K562 (cell line): ENCODE measurements at regions not wholly inside any gene's neighbourhood (a gene's known extent, or its start where the extent isn't known, plus 50 kb on each side); places are given as distances from the start of the nearest gene placed in this dataset.

Source experiments
- ATAC-seq: fragments of 200-7000 bp; cut with Tn5 transposase; 3 replicates; pipeline ENCODE4 v1.9.1; 2020; ENCODE audit warnings: moderate library complexity
- BruUV-seq: library from RNA; stranded (reverse); fragments of 400-500 nt; replicated peaks from 2 replicates; lab custom pipeline; 2021; lab: Mats Ljungman, UMichigan
- CTCF ChIA-PET: fragments of 300-600 bp; formaldehyde crosslinking; extraction: SDS; loops from one replicate; lab custom pipeline; 2021; ENCODE audit warnings: low intra/inter-chr PET ratio; lab: Yijun Ruan, JAX
- POLR2A ChIA-PET: fragments of 300-600, 350-650 bp; sonication (Branson Sonifier 250); formaldehyde crosslinking; extraction: SDS; loops from one replicate; lab custom pipeline; 2021; ENCODE audit warnings: antibody characterized with exemption, inconsistent platforms; lab: Yijun Ruan, JAX
- DNase-seq, 4 experiments: peaks; one replicate each; pipeline versions ENCODE4 v3.0.0 to v3.0.0-alpha.2; 2011 to 2018; ENCODE audit warnings: low spot score in 3 of 4, mixed read lengths in 3 of 4; ENCODE audit errors: extremely low read depth in 1 of 4
- FAIRE-seq: peaks from 2 replicates; lab custom pipeline; 2011; peaks lifted over from hg19 to GRCh38; lab: Jason Lieb, UNC
- H2AFZ ChIP-seq: 2 replicates; pipeline ENCODE4 v1.6.0; 2011; ENCODE audit warnings: low read depth, low read length, control low read depth, inconsistent platforms
- H3K27ac ChIP-seq: fragments of 200-600 bp; 3 replicates; pipeline ENCODE4 v1.8.0; 2011; ENCODE audit warnings: low read depth, mild to moderate bottlenecking, control low read depth, inconsistent platforms, low read length, moderate library complexity, mixed read lengths; ENCODE audit errors: extremely low read depth
- H3K27me3 ChIP-seq, 2 experiments: fragments of 300-600 bp in 1 of 2; 2 replicates in 1 of 2; 3 replicates in 1 of 2; pipeline versions ENCODE4 v1.6.0 to v1.8.0; 2011; ENCODE audit warnings: inconsistent platforms in 2 of 2, low read length in 2 of 2, mild to moderate bottlenecking in 1 of 2, mixed read lengths in 1 of 2, moderate library complexity in 1 of 2; ENCODE audit not compliant: control insufficient read depth in 2 of 2, insufficient read depth in 2 of 2
- H3K36me3 ChIP-seq: fragments of 300-600 bp; 3 replicates; pipeline ENCODE4 v1.8.0; 2011; ENCODE audit warnings: mild to moderate bottlenecking, low read length, inconsistent platforms; ENCODE audit not compliant: control insufficient read depth, insufficient read depth
- H3K4me1 ChIP-seq, 2 experiments: fragments of 200-600 bp in 1 of 2; replicated peaks in 1 of 2; 2 replicates in 1 of 2; 3 replicates in 1 of 2; pipeline versions ENCODE4 v1.5.1 to v1.8.0; 2011; ENCODE audit warnings: inconsistent platforms in 2 of 2, low read length in 2 of 2, mild to moderate bottlenecking in 1 of 2, mixed read lengths in 1 of 2, moderate library complexity in 1 of 2; ENCODE audit not compliant: control insufficient read depth in 2 of 2, insufficient read depth in 2 of 2
- H3K4me2 ChIP-seq: 2 replicates; pipeline ENCODE4 v1.6.1; 2011; ENCODE audit warnings: low read length, control low read depth, inconsistent platforms, mixed read lengths; ENCODE audit not compliant: insufficient read depth
- H3K4me3 ChIP-seq: fragments of 200-600 bp; sonication (generic), shearing (Covaris generic); 2 replicates; pipeline ENCODE4 v1.5.1; 2016; ENCODE audit warnings: control low read depth, inconsistent platforms
- H3K79me2 ChIP-seq: fragments of 200-600 bp; 3 replicates; pipeline ENCODE4 v1.8.0; 2011; ENCODE audit warnings: low read length, inconsistent platforms; ENCODE audit not compliant: control insufficient read depth, insufficient read depth
- H3K9ac ChIP-seq, 2 experiments: 2 replicates each; pipeline versions ENCODE4 v1.6.0 to v1.6.1; 2011; ENCODE audit warnings: low read depth in 2 of 2, low read length in 2 of 2, control low read depth in 1 of 2, inconsistent platforms in 1 of 2, mild to moderate bottlenecking in 1 of 2, mixed read lengths in 1 of 2; ENCODE audit not compliant: insufficient read depth in 1 of 2
- H3K9me1 ChIP-seq: one replicate; pipeline ENCODE4 v1.6.0; 2011; ENCODE audit warnings: inconsistent platforms, mild to moderate bottlenecking, low read length, moderate library complexity; ENCODE audit not compliant: control insufficient read depth, insufficient read depth
- H3K9me3 ChIP-seq: replicated peaks from 2 replicates; pipeline ENCODE4 v1.5.1; 2011; ENCODE audit warnings: low read depth, low read length, inconsistent platforms; ENCODE audit not compliant: control insufficient read depth, insufficient read depth
- H4K20me1 ChIP-seq: replicated peaks from 2 replicates; pipeline ENCODE4 v1.6.1; 2011; ENCODE audit warnings: low read length, inconsistent platforms, mixed read lengths; ENCODE audit not compliant: control insufficient read depth, insufficient read depth
- ATF4 ChIP-seq: fragments of 450-650 bp; formaldehyde crosslinking; IDR thresholded peaks from 2 replicates; pipeline ENCODE4 v1.4.0; 2022; ENCODE audit warnings: mild to moderate bottlenecking, moderate library complexity
- CEBPG ChIP-seq, 3 experiments: fragments of 200-800 bp in 1 of 3; sonication (Bioruptor generic) in 1 of 3; sonication (generic) in 1 of 3; formaldehyde crosslinking in 1 of 3; IDR thresholded peaks in 2 of 3; conservative IDR thresholded peaks in 1 of 3; 2 replicates each; pipeline versions ENCODE4 v1.6.1 to v1.8.0; 2016 to 2022; ENCODE audit warnings: missing compliant biosample characterization in 2 of 3, missing genetic modification characterization in 2 of 3, mild to moderate bottlenecking in 1 of 3, missing genetic modification reagents in 1 of 3
- KDM5B ChIP-seq: fragments of 200-600 bp; sonication (generic); IDR thresholded peaks from 2 replicates; pipeline ENCODE4 v1.6.1; 2012; ENCODE audit warnings: low read depth, mild to moderate bottlenecking, moderate library complexity, low read length, control low read depth, inconsistent platforms; ENCODE audit not compliant: insufficient replicate concordance
- MCM3 ChIP-seq: fragments of 450-650 bp; IDR thresholded peaks from 2 replicates; pipeline ENCODE4 v1.6.1; 2016
- MCM7 ChIP-seq, 2 experiments: fragments of 450-650 bp; IDR thresholded peaks; 2 replicates each; pipeline ENCODE4 v1.6.1; 2016 to 2018
- ZNF224 ChIP-seq: sonication (generic); formaldehyde crosslinking; IDR thresholded peaks from 2 replicates; pipeline ENCODE4 v1.8.0; 2022; ENCODE audit warnings: mild to moderate bottlenecking, missing genetic modification reagents
- ZNF316 ChIP-seq: fragments of 450-650 bp; IDR thresholded peaks from 2 replicates; pipeline ENCODE4 v1.6.1; 2016
- ZNF586 ChIP-seq: fragments of 450-650 bp; formaldehyde crosslinking; conservative IDR thresholded peaks from 2 replicates; pipeline ENCODE4 v1.4.0; 2020; ENCODE audit warnings: mild to moderate bottlenecking, moderate library complexity
- ZNF830 ChIP-seq: fragments of 250-450 bp; sonication (Bioruptor Pico); IDR thresholded peaks from 2 replicates; pipeline ENCODE4 v1.5.0; 2021; ENCODE audit warnings: mild to moderate bottlenecking
- ZSCAN32 ChIP-seq: fragments of 450-650 bp; formaldehyde crosslinking; IDR thresholded peaks from 2 replicates; pipeline ENCODE4 v1.4.0; 2020; ENCODE audit warnings: mild to moderate bottlenecking, moderate library complexity
- WGBS: fragments of 100-300 bp; shearing (Covaris generic); methylation state at CpG from one replicate; pipeline ENCODE4 v1.1.6; 2016; ENCODE audit warnings: low coverage, mixed read lengths; ENCODE audit not compliant: insufficient coverage; ENCODE audit errors: missing lambda C conversion rate; 5-methylcytosine and 5-hydroxymethylcytosine counted together
- in situ Hi-C: fragments of 300-500 bp; cut with MboI; formaldehyde crosslinking; loops from 4 replicates; pipeline ENCODE4 v1.15.0; 2018; ENCODE audit warnings: inconsistent platforms, mixed read lengths
- intact Hi-C: fragments of 100-400 bp; cut with micrococcal nuclease; formaldehyde crosslinking; loops from 2 replicates; pipeline ENCODE4 v1.14.2; 2022
- TF ChIP-seq, protein P1 (sequence below), 2 experiments: fragments of 450-650 bp in 1 of 2; sonication (generic) in 1 of 2; formaldehyde crosslinking in 1 of 2; IDR thresholded peaks in 1 of 2; conservative IDR thresholded peaks in 1 of 2; 2 replicates each; pipeline versions ENCODE4 v1.6.1 to v1.8.1; 2016 to 2023; ENCODE audit warnings: mild to moderate bottlenecking in 2 of 2, moderate library complexity in 2 of 2, inconsistent platforms in 1 of 2, missing genetic modification reagents in 1 of 2

GRCh38 chr1:209102120-209102519, 481.4 kb upstream of the CAMK1G start:
- H3K79me2 ChIP-seq: no peaks in the 10 kb centered on the region
- intact Hi-C loops (no loop called here), in situ Hi-C loops (no loop called here)
- ATAC-seq: no peak
- no peaks in the 10 kb centered on the region for H3K4me1 ChIP-seq
- no peaks in the 10 kb centered on the region for H3K36me3 ChIP-seq
- POLR2A ChIA-PET: no interaction called here
- CTCF ChIA-PET: no interaction called here
- BruUV-seq: no TSS peak
- no peak for DNase-seq
- no peaks in the 10 kb centered on the region for H3K9me1 ChIP-seq
- no peaks in the 10 kb centered on the region for H4K20me1 ChIP-seq
- 0% methylated on average over 4 of the region's 4 CpGs for WGBS
- H2AFZ ChIP-seq: no peak overlapping the region
- TF ChIP-seq CEBPG (CRISPR knock-in tag; IDR thresholded peaks at IDR 0.05) (no peak), CEBPG (tag; conservative IDR thresholded peaks at IDR 0.05 in 1 of 2, IDR thresholded peaks at IDR 0.05 in 1 of 2) (peak in 1 of 2 experiments; percentile 53; a peak in 1 of 4 replicates), MCM3 (no peak), ZNF586 (CRISPR knock-in tag) (no peak), ZSCAN32 (CRISPR knock-in tag) (peak; percentile 59; the same call in 1 of the 2 replicates), ATF4 (CRISPR knock-in tag) (0 out of 2 replicates have a peak, but pooled peaks have one; percentile 25), ZNF316 (no peak), ZNF224 (CRISPR knock-in tag) (no peak), KDM5B (no peak), MCM7 (IDR thresholded peaks at IDR 0.05) (no peak), ZNF830 (CRISPR knock-in tag) (no peak)
- TF ChIP-seq, protein P1, sequence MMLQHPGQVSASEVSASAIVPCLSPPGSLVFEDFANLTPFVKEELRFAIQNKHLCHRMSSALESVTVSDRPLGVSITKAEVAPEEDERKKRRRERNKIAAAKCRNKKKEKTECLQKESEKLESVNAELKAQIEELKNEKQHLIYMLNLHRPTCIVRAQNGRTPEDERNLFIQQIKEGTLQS (IDR thresholded peaks at IDR 0.05): peak; percentile 8; the same call in 1 of the 2 replicates
- TF ChIP-seq, protein P1 (CRISPR knock-in tag; conservative IDR thresholded peaks at IDR 0.05): no peak
- no peak overlapping the region for H3K9ac ChIP-seq
- H3K9me3 ChIP-seq: no peaks in the 10 kb centered on the region
- no peak overlapping the region for H3K4me3 ChIP-seq
- no peak for FAIRE-seq
- H3K4me2 ChIP-seq: no peak overlapping the region
- H3K27me3 ChIP-seq: no peaks in the 10 kb centered on the region
- H3K27ac ChIP-seq: no peak overlapping the region
